Neutrophil (primary cell): ENCODE measurements at regions not wholly inside any gene's neighbourhood (a gene's known extent, or its start where the extent isn't known, plus 50 kb on each side); places are given as distances from the start of the nearest gene placed in this dataset.
A peak's percentile ranks its signal among the peaks of the same experiment; 100 is the strongest.

ENCODE experiments used
- H3K27ac ChIP-seq: fragments of 200-600 bp; sonication (generic); 2 replicates; pipeline ENCODE4 v1.5.1; 2016; ENCODE audit warnings: mild to moderate bottlenecking, moderate library complexity
- H3K27me3 ChIP-seq: fragments of 200-600 bp; sonication (generic); 2 replicates; pipeline ENCODE4 v1.6.0; 2016; ENCODE audit warnings: mild to moderate bottlenecking
- H3K36me3 ChIP-seq: fragments of 200-600 bp; sonication (generic); 2 replicates; pipeline ENCODE4 v1.5.1; 2017
- H3K4me1 ChIP-seq, 2 experiments: fragments of 200-600 bp in 1 of 2; sonication (generic) in 1 of 2; 1 replicate in 1 of 2; 2 replicates in 1 of 2; pipeline versions ENCODE4 v1.5.1 to v1.6.1; 2013 to 2016; ENCODE audit warnings: low read depth in 1 of 2, low read length in 1 of 2, mild to moderate bottlenecking in 1 of 2, moderate library complexity in 1 of 2; ENCODE audit not compliant: control insufficient read depth in 1 of 2, insufficient read depth in 1 of 2
- H3K4me3 ChIP-seq, 2 experiments: fragments of 200-600 bp in 1 of 2; sonication (generic) in 1 of 2; 1 replicate in 1 of 2; 2 replicates in 1 of 2; pipeline ENCODE4 v1.5.1; 2013 to 2016; ENCODE audit warnings: low read depth in 1 of 2, low read length in 1 of 2, mild to moderate bottlenecking in 1 of 2, moderate library complexity in 1 of 2
- H3K9me3 ChIP-seq: fragments of 200-600 bp; sonication (generic); 2 replicates; pipeline ENCODE4 v1.5.1; 2016
- CTCF ChIP-seq: fragments of 200-600 bp; sonication (generic); IDR thresholded peaks from 2 replicates; pipeline ENCODE4 v1.5.1; 2016; ENCODE audit warnings: antibody characterized with exemption

- H3K9me3 ChIP-seq: no peaks in the 10 kb centered on the region
Observed at GRCh38 chr2:43123028-43123427, 103.4 kb downstream of the ZFP36L2 start.

GRCh38 chr2:43121580-43122314 lies 104.7 kb downstream of the ZFP36L2 start:
- no peak for TF ChIP-seq CTCF
- Histone ChIP-seq H3K27ac (no peak overlapping the region), H3K4me3 (no peak overlapping the region), H3K27me3 (no peaks in the 10 kb centered on the region), H3K36me3 (no peaks in the 10 kb centered on the region), H3K4me1 (peaks cover 32 to 41% of the 10 kb centered on the region in 2 experiments), H3K9me3 (no peaks in the 10 kb centered on the region)

More at GRCh38 chr2:43123028-43123427, 103.4 kb downstream of the ZFP36L2 start:
- peaks cover 32 to 41% of the 10 kb centered on the region in 2 experiments for H3K4me1 ChIP-seq
- H3K4me3 ChIP-seq: no peak overlapping the region
- no peaks in the 10 kb centered on the region for H3K36me3 ChIP-seq
- H3K27me3 ChIP-seq: no peaks in the 10 kb centered on the region
- TF ChIP-seq CTCF: no peak
- H3K27ac ChIP-seq: no peak overlapping the region

- TF ChIP-seq CTCF: no peak
- Histone ChIP-seq H3K36me3 (no peaks in the 10 kb centered on the region), H3K4me1 (peaks cover 24 to 33% of the 10 kb centered on the region in 2 experiments), H3K9me3 (no peaks in the 10 kb centered on the region), H3K27ac (no peak overlapping the region), H3K4me3 (no peak overlapping the region), H3K27me3 (no peaks in the 10 kb centered on the region)
Observed at GRCh38 chr2:43119303-43119702, 107.1 kb downstream of the ZFP36L2 start.

- H3K4me1 ChIP-seq: peaks cover 24 to 26% of the 10 kb centered on the region in 2 experiments
- no peak overlapping the region for H3K4me3 ChIP-seq
- H3K9me3 ChIP-seq: no peaks in the 10 kb centered on the region
- peak overlapping the region; percentile 50 for H3K27ac ChIP-seq
- H3K36me3 ChIP-seq: no peaks in the 10 kb centered on the region
- no peak for TF ChIP-seq CTCF
- H3K27me3 ChIP-seq: no peaks in the 10 kb centered on the region
Observed at GRCh38 chr2:43117521-43118143, 108.8 kb downstream of the ZFP36L2 start.

- Histone ChIP-seq H3K4me3 (no peak overlapping the region), H3K27ac (peak overlapping the region; percentile 50), H3K9me3 (no peaks in the 10 kb centered on the region), H3K27me3 (no peaks in the 10 kb centered on the region), H3K4me1 (peaks cover 26 to 30% of the 10 kb centered on the region in 2 experiments), H3K36me3 (no peaks in the 10 kb centered on the region)
- no peak for TF ChIP-seq CTCF
Observed at GRCh38 chr2:43116988-43117387, 109.4 kb downstream of the ZFP36L2 start.
